Stimulated activated CD8-positive, alpha-beta memory T cell treated with anti-CD3 and anti-CD28 coated beads, Interleukin-12 subunit alpha, Interleukin-12 subunit beta, amount 100 ng/mL, for 1 hour (primary cell): ENCODE measurements at regions not wholly inside any gene's neighbourhood (a gene's known extent, or its start where the extent isn't known, plus 50 kb on each side); places are given as distances from the start of the nearest gene placed in this dataset.
"Not testable (repeated sequence)": the region's sequence is repeated elsewhere in the genome, so short reads cannot be mapped to it uniquely, and the experiment has no call there.

Experiments used
- DNase-seq: peaks from one replicate; pipeline ENCODE4 v3.0.0-alpha.2; 2020; ENCODE audit warnings: low read depth

- no peak for DNase-seq
These were observed 188.4 kb downstream of the SATB1 start for GRCh38 chr3:18236726-18237125.

GRCh38 chr3:18234717-18235335 is 190.3 kb downstream of the SATB1 start:
- no peak for DNase-seq

GRCh38 chr3:18233987-18234716 is 191.0 kb downstream of the SATB1 start:
- no peak for DNase-seq

- DNase-seq = no peak
These were observed 192.8 kb downstream of the SATB1 start for GRCh38 chr3:18232317-18232716.

DNA sequence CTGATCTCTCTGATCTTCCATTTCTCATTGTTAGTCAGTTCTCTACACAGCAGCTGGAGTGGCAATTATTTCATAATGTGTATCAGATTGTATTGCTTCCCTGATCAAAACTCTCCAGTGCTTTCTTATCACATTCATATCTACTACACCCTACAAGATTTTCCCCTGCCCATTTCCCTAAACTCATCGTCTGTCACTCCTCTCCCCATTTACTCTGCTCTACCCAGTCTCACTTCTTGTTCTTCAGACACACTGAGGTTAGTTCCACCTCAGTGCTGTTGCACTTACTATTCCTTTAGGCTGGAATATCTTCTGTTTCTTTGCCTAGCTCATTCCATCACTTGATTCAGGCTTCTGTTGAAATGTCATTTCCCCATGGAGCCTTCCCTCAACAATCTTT is 197.1 kb downstream of the SATB1 start:
- no peak for DNase-seq

GRCh38 chr3:18225709-18226108 is 199.4 kb downstream of the SATB1 start:
- DNase-seq = no peak

DNA sequence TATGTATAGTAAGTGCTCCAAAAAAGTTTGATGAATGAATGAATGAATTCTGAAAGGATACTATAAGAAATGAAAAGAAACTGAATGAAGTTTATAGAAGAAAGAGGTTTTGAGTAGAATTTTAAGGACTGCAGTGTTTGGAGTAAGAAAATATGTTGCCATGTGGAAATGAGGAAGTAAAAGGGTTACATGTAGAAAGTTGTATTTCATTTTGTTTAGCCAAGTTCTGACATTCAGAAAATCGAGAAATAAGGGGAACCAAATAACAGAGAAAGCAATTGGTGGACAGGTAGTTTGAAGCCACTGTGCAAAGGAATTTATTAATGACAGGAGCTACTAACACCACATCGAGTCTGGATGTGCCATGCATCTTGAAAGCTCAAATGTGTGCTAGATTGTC is 200.7 kb downstream of the SATB1 start:
- no peak for DNase-seq

GRCh38 chr3:18223974-18224373 is 201.2 kb downstream of the SATB1 start:
- no peak for DNase-seq

- no peak for DNase-seq
These were observed 201.6 kb downstream of the SATB1 start for GRCh38 chr3:18223571-18223970.

DNA sequence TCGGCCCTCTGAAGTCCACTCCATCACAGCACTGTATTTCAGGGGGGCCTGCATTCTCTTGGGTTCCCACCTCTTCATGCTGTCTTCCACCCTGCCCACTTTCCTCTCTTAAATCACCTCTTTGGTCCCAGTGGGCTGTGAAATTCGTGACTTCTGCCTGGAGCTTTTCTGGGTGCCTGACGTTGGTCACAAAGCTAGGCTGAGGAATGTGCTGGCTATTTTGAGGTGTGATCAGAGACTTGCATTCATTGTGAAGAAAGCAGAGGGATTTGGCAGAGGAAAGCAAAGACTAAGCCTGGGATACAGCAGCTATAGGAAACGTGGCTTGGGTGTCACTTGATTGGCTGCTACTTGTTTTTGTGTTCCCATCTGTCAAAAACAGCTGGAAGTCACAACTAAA is 202.5 kb downstream of the SATB1 start:
- DNase-seq = no peak

DNA sequence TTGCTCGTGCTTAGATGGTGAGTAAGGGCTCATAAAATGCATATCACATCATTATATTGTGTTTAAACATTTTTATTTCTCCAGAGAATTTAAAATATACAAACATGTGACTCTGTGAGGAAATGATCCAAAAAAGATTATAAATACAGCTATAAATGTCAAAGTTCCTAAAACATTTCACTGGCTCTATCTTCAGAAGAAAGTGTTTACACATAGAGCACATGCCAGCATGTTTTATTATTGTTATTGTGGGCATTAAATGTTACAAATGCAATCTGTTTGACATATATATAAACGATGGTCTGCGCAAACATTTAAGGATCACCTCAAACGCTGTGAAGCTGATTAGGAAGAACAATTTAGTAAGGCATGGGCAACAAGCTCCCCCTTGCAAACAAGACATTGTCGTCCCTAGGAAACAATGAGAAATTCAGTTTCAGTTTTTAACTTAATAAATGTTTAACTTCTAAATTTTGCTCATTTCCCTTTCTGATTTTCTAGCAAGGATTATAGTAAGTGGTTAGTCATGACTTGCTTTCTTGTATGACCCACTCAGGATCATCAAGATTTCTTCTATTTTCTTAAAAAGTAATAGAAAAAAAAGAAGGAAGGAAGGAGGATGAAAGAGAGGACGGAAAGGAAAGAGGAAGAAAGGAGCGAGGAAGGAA is 207.5 kb downstream of the SATB1 start:
- DNase-seq = no peak

DNA sequence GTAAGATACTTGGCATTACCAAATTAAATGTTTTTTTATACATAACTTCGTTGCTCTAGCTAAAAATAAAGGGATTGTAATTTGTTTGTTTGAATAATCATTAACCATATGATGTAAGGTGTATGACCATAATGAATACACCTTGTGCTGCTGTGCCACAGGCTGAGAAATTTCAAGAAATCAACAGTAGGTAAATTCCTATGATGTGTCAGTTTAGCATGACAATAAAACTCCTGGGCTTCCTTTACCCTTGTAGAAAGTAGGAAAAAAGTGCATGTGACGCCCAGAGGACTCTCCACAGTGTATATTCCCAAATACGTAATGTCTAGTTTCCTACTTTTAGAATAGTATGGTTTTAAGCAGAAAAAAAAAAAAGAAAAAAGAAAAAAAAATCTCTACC is 208.1 kb downstream of the SATB1 start:
- DNase-seq = no peak

- no peak for DNase-seq
These were observed 209.5 kb downstream of the SATB1 start for GRCh38 chr3:18215639-18216038.

DNA sequence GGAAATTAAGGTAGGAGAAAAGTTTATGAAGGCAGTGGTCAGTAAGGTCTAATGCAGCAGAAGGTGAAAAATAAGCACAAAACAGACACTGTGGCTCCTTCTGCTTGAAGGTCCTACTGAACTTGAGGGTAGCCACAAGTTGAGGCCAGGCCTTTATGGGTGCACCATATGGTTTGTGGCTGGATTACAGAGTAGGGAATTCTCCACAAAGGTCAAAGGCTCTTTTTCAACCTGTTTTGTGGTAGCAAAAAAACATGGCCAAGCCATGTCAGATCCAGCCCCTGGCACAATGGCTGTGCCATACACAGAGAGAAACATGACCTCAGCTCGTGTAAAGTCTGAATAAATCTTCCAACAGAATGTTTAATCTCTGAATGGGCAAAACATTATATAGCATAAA is 214.0 kb downstream of the SATB1 start:
- no peak for DNase-seq

DNA sequence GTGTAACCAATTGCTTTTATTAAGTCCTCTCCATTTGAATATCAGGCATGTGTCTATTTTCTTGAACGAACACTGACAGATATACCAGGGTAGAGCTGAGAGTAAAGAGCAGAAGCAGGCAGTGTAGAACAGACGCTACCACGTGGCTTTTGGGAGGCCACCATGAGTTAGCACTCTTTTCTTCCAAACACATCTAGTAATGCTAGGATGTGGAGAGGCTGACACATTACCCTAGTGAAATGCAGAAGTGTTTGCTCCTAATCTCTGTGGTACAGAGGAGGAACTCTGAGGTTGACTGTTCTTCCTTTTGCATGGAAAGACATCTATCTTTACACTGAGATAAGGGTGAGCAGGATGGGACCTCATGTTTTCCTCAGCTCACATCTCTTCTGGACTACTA is 216.3 kb downstream of the SATB1 start:
- no peak for DNase-seq

DNA sequence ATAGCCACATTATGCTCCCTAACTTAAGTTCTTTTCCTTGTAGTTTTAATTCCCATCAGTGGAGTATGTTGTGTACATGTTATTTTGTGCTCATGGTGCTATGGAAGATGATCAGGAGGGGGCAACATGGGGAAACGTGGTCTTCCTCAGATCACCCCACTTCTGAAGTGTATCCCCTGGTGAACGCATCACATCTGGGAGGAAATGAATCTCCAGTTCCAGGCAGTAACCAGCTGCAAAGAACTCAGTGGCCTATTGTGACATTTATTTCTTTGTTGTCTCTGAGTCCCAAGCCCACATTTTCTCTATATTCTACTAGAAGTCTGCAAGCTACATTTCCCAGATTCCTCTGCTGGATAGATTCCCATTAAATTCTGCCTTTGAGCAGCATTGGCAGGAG is 217.0 kb downstream of the SATB1 start:
- DNase-seq = no peak

DNA sequence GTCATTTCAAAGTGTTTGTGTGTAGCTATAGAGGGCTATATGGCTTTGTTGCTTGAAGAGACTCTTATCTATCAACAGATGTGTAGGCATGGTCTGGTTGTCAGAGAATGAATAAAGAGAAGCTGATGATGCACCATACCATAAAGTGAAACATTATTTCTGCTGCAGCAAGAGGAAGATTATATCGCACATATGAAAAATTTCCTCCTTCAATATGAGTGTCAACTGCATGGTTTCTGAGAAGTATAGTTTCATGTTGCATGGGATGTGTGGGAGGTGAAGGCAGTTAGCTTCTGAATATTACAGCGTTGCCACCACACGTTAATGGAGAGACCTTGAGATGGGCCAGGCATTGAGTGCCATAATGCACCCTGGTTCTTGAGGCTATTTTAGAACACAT is 217.9 kb downstream of the SATB1 start:
- DNase-seq = no peak

- DNase-seq = not testable (repeated sequence)
These were observed 219.4 kb downstream of the SATB1 start for GRCh38 chr3:18205701-18206100.

DNA sequence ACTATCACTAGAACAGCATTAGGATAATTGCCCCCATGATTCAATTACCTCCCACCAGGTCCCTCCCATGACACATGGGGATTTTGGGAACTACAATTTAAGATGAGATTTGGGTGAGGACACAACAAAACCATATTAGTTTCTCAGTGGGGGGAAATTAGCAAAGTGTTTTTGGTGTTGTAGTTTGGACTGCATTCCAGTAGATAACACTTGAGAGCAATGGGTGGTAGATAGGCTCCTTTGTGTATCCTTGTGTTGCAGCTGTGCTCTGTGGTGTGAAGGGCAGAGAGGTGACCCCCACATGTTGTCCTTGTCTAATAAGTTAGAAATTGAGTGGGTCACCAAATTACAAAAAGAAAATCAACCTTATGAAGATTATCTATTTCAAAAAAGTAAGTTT is 223.8 kb downstream of the SATB1 start:
- no peak for DNase-seq

DNA sequence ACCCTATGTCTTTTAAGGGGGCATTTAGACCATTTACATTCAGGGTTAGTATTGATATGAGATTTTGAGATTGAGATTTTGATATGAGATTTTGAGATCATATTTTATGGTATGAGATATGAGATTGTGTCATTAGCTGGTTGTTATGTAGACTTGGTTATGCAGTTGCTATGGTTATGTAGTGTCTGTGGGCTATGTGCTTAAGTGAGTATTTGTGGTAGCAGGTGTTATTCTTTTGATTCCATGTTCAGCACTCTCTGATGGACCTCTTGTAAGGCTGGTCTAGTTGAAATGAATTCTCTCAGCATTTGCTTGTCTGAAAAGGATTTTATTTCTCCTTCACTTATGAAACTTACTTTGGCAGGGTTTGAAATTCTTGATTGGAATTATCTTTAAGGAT is 225.4 kb downstream of the SATB1 start:
- DNase-seq = no peak

DNA sequence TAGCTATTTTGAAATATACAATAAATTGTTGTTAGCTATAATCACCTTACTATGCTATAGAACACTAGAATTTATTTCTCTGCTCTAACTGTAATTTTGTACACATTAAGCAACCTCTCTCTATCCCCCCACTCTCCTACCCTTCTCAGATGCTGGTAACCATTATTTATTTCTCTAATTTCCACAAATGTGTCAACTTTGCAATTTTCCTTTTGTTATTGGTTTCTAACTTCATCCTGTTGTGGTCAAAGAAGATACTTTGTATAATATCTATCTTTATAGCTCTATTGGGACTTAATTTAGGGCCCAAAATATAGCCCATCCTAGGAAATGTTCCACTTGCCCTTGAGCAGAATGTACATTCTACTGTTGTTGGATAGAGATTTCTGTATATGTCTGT is 229.3 kb downstream of the SATB1 start:
- DNase-seq = no peak

DNA sequence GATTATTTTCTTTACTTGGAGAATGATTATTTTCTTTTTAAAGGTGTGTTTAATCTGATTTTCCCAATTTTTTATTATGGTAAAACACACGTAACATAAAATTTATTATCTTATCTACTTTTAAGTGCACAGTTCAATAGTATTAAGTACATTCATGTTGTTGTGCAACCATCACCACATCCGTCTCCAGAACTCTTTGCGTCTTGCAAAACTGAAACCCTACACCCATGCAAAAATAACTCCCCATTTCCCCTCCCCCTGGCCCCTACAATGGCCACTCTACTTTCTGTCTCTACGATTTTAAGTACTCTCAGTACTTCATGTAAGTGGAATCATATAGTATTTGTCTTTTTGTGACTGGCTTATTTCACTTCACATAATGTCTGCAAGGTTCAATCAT is 230.7 kb downstream of the SATB1 start:
- no peak for DNase-seq

GRCh38 chr3:18190646-18191045 is 234.5 kb downstream of the SATB1 start:
- no peak for DNase-seq
